H1 (cell line): ENCODE measurements at regions not wholly inside any gene's neighbourhood (a gene's known extent, or its start where the extent isn't known, plus 50 kb on each side); places are given as distances from the start of the nearest gene placed in this dataset.

ENCODE experiments used
- CTCF ChIA-PET: fragments of 300-600 bp; sonication (Branson Sonifier 250); formaldehyde crosslinking; loops from one replicate; lab custom pipeline; 2021; ENCODE audit not compliant: partially characterized antibody; lab: Charles Lee
- POLR2A ChIA-PET: fragments of 300-600 bp; sonication (Branson Sonifier 250); formaldehyde crosslinking; loops from one replicate; lab custom pipeline; 2021; ENCODE audit warnings: inconsistent platforms; ENCODE audit not compliant: partially characterized antibody; lab: Charles Lee
- DNase-seq, 2 experiments: peaks; one replicate each; pipeline versions ENCODE4 v3.0.0 to v3.0.0-alpha.2; 2010 to 2022; ENCODE audit warnings: low spot score in 2 of 2, low read depth in 1 of 2, mixed read lengths in 1 of 2
- FAIRE-seq: peaks from 2 replicates; lab custom pipeline; 2011; peaks lifted over from hg19 to GRCh38; lab: Jason Lieb, UNC
- H2AFZ ChIP-seq: 2 replicates; pipeline ENCODE4 v1.8.1; 2012; ENCODE audit warnings: low read length, inconsistent platforms
- H2AK5ac ChIP-seq: 2 replicates; pipeline ENCODE4 v1.6.1; 2013; ENCODE audit warnings: low read depth, low read length
- H2BK120ac ChIP-seq: replicated peaks from 2 replicates; pipeline ENCODE3; 2013; ENCODE audit warnings: low read depth, low read length, inconsistent platforms
- H2BK12ac ChIP-seq: 2 replicates; pipeline ENCODE4 v1.6.1; 2013; ENCODE audit warnings: low read depth, low read length
- H2BK15ac ChIP-seq: 2 replicates; pipeline ENCODE4 v1.6.1; 2013; ENCODE audit warnings: low read length
- H2BK20ac ChIP-seq: 2 replicates; pipeline ENCODE4 v1.6.1; 2013; ENCODE audit warnings: low read length
- H2BK5ac ChIP-seq: 2 replicates; pipeline ENCODE4 v1.6.1; 2013; ENCODE audit warnings: low read depth, low read length
- H3K14ac ChIP-seq: 2 replicates; pipeline ENCODE4 v1.6.1; 2013; ENCODE audit warnings: inconsistent platforms; ENCODE audit not compliant: insufficient read length
- H3K18ac ChIP-seq: 2 replicates; pipeline ENCODE4 v1.6.1; 2013; ENCODE audit warnings: low read length; ENCODE audit errors: extremely low read depth
- H3K23ac ChIP-seq: 2 replicates; pipeline ENCODE4 v1.6.1; 2013; ENCODE audit warnings: inconsistent platforms; ENCODE audit not compliant: insufficient read length
- H3K23me2 ChIP-seq: 2 replicates; pipeline ENCODE4 v1.6.1; 2013; ENCODE audit warnings: low read depth, low read length
- H3K27ac ChIP-seq: 2 replicates; pipeline ENCODE4 v1.6.1; 2011; ENCODE audit warnings: low read depth, low read length, inconsistent platforms
- H3K27me3 ChIP-seq, 4 experiments: replicated peaks in 1 of 4; 1 replicate in 1 of 4; 2 replicates in 3 of 4; pipeline versions ENCODE4 v1.6.1 to v1.8.1; 2011 to 2013; ENCODE audit warnings: low read length in 3 of 4, mild to moderate bottlenecking in 3 of 4, inconsistent platforms in 2 of 4, mixed read lengths in 2 of 4, moderate library complexity in 1 of 4; ENCODE audit not compliant: control insufficient read depth in 3 of 4, insufficient read depth in 3 of 4; ENCODE audit errors: extremely low read depth in 1 of 4
- H3K36me3 ChIP-seq, 4 experiments: 2 replicates each; pipeline versions ENCODE4 v1.6.1 to v1.8.1; 2011 to 2013; ENCODE audit warnings: mild to moderate bottlenecking in 4 of 4, low read length in 3 of 4, moderate library complexity in 2 of 4, control low read depth in 1 of 4, inconsistent platforms in 1 of 4; ENCODE audit not compliant: insufficient read depth in 4 of 4, control insufficient read depth in 2 of 4
- H3K4ac ChIP-seq: replicated peaks from 2 replicates; pipeline ENCODE3; 2013; ENCODE audit warnings: low read length, low read depth, mixed read lengths, inconsistent platforms; ENCODE audit not compliant: insufficient read length
- H3K4me1 ChIP-seq, 4 experiments: replicated peaks in 1 of 4; 1 replicate in 1 of 4; 2 replicates in 3 of 4; pipeline versions ENCODE4 v1.6.1 to v1.8.1; 2011 to 2013; ENCODE audit warnings: low read length in 3 of 4, inconsistent platforms in 2 of 4, mixed read lengths in 1 of 4; ENCODE audit not compliant: insufficient read depth in 4 of 4, control insufficient read depth in 3 of 4
- H3K4me2 ChIP-seq, 2 experiments: 2 replicates each; pipeline versions ENCODE4 v1.6.1 to v1.8.1; 2011 to 2013; ENCODE audit warnings: low read depth in 2 of 2, low read length in 2 of 2, control low read depth in 1 of 2, inconsistent platforms in 1 of 2, mild to moderate bottlenecking in 1 of 2; ENCODE audit not compliant: insufficient read depth in 1 of 2
- H3K4me3 ChIP-seq, 4 experiments: fragments of 200-600, 300-600 bp in 1 of 4; sonication (generic), shearing (Covaris generic), sonication (Bioruptor Twin) in 1 of 4; 2 replicates each; pipeline versions ENCODE4 v1.5.1 to v1.8.1; 2011 to 2016; ENCODE audit warnings: low read length in 4 of 4, low read depth in 3 of 4, control low read depth in 2 of 4, inconsistent platforms in 2 of 4, mild to moderate bottlenecking in 2 of 4, mixed read lengths in 1 of 4, moderate library complexity in 1 of 4; ENCODE audit not compliant: insufficient read depth in 2 of 4; ENCODE audit errors: extremely low read depth in 1 of 4
- H3K56ac ChIP-seq: replicated peaks from 2 replicates; pipeline ENCODE3; 2013; ENCODE audit warnings: low read depth, mild to moderate bottlenecking, mixed read lengths, low read length, inconsistent platforms; ENCODE audit not compliant: insufficient read length
- H3K79me1 ChIP-seq: 2 replicates; pipeline ENCODE4 v1.6.1; 2013; ENCODE audit warnings: low read depth, low read length, control low read depth
- H3K79me2 ChIP-seq, 2 experiments: 2 replicates each; pipeline versions ENCODE4 v1.6.1 to v1.8.1; 2012 to 2013; ENCODE audit warnings: low read length in 2 of 2, mild to moderate bottlenecking in 2 of 2, inconsistent platforms in 1 of 2; ENCODE audit not compliant: insufficient read depth in 2 of 2, control insufficient read depth in 1 of 2
- H3K9ac ChIP-seq, 4 experiments: replicated peaks in 1 of 4; 1 replicate in 1 of 4; 2 replicates in 3 of 4; pipeline versions ENCODE4 v1.6.1 to v1.8.1; 2011 to 2013; ENCODE audit warnings: low read depth in 3 of 4, low read length in 3 of 4, control low read depth in 2 of 4, mild to moderate bottlenecking in 2 of 4, moderate library complexity in 2 of 4, inconsistent platforms in 1 of 4; ENCODE audit errors: extremely low read depth in 1 of 4
- H3K9me3 ChIP-seq, 2 experiments: 2 replicates each; pipeline versions ENCODE4 v1.6.1 to v1.8.1; 2012 to 2013; ENCODE audit warnings: mild to moderate bottlenecking in 2 of 2, moderate library complexity in 2 of 2, control low read depth in 1 of 2, inconsistent platforms in 1 of 2, low read depth in 1 of 2, low read length in 1 of 2, mixed read lengths in 1 of 2; ENCODE audit not compliant: insufficient read depth in 2 of 2
- H4K20me1 ChIP-seq, 2 experiments: replicated peaks in 1 of 2; 2 replicates each; pipeline versions ENCODE3 to v1.8.1; 2011 to 2013; ENCODE audit warnings: inconsistent platforms in 2 of 2, low read length in 2 of 2, mild to moderate bottlenecking in 1 of 2; ENCODE audit not compliant: insufficient read depth in 2 of 2, control insufficient read depth in 1 of 2
- H4K5ac ChIP-seq: 2 replicates; pipeline ENCODE4 v1.6.1; 2013; ENCODE audit warnings: low read length, low read depth, mixed read lengths, inconsistent platforms; ENCODE audit not compliant: insufficient read length
- H4K8ac ChIP-seq: 2 replicates; pipeline ENCODE4 v1.8.0; 2013; ENCODE audit warnings: mild to moderate bottlenecking, moderate library complexity, low read length, inconsistent platforms; ENCODE audit not compliant: insufficient read depth; ENCODE audit errors: extremely low read depth
- H4K91ac ChIP-seq: replicated peaks from 2 replicates; pipeline ENCODE3; 2013; ENCODE audit warnings: low read length, mixed read lengths, inconsistent platforms; ENCODE audit not compliant: insufficient read length
- CBX8 ChIP-seq: fragments of 300-800, 300-1000 bp; sonication (generic); IDR thresholded peaks from 2 replicates; pipeline ENCODE4 v1.7.1; 2016; ENCODE audit warnings: low read depth, low read length, borderline replicate concordance
- CTBP2 ChIP-seq: IDR thresholded peaks from 2 replicates; pipeline ENCODE4 v1.7.0; 2011; ENCODE audit warnings: borderline replicate concordance, mild to moderate bottlenecking, moderate library complexity, mixed read lengths, low read length; ENCODE audit not compliant: insufficient read depth, insufficient read length
- EGR1 ChIP-seq: IDR thresholded peaks from 2 replicates; pipeline ENCODE4 v1.6.1; 2011; ENCODE audit warnings: low read depth, low read length, borderline replicate concordance
- GABPA ChIP-seq: IDR thresholded peaks from 2 replicates; pipeline ENCODE4 v1.6.1; 2011; ENCODE audit warnings: mild to moderate bottlenecking, low read length, moderate library complexity, borderline replicate concordance; ENCODE audit not compliant: insufficient read depth
- GTF2F1 ChIP-seq: IDR thresholded peaks from 2 replicates; pipeline ENCODE4 v1.6.1; 2012; ENCODE audit warnings: low read depth, low read length, improper control_type of control experiment, borderline replicate concordance
- HDAC6 ChIP-seq: IDR thresholded peaks from one replicate; pipeline ENCODE4 v1.7.1; 2012; ENCODE audit warnings: low read depth, mild to moderate bottlenecking, inconsistent platforms, low read length, moderate library complexity
- JUN ChIP-seq: IDR thresholded peaks from 2 replicates; pipeline ENCODE4 v1.6.1; 2011; ENCODE audit warnings: low read depth, mild to moderate bottlenecking, improper control_type of control experiment, low read length
- MAFK ChIP-seq: IDR thresholded peaks from 2 replicates; pipeline ENCODE4 v1.6.1; 2012; ENCODE audit warnings: low read depth, mild to moderate bottlenecking, improper control_type of control experiment, low read length
- SP4 ChIP-seq: IDR thresholded peaks from 2 replicates; pipeline ENCODE4 v1.6.1; 2012; ENCODE audit warnings: low read length, inconsistent platforms
- WGBS, 2 experiments: shearing (Covaris generic) in 1 of 2; methylation state at CpG; one replicate each; pipeline versions ENCODE4 v1.1.6 to v1.1.7; 2013 to 2015; ENCODE audit warnings: low lambda C conversion rate in 2 of 2, mixed read lengths in 2 of 2, inconsistent platforms in 1 of 2, low coverage in 1 of 2, missing lambda C conversion rate in 1 of 2; ENCODE audit not compliant: insufficient replicate concordance in 2 of 2, insufficient coverage in 1 of 2, insufficient read length in 1 of 2; ENCODE audit errors: extremely low coverage in 1 of 2, missing lambda C conversion rate in 1 of 2; 5-methylcytosine and 5-hydroxymethylcytosine counted together

GRCh38 chr4:83709627-83710026, 173.7 kb downstream of the GPAT3 start:
- Histone ChIP-seq H4K91ac (no peak overlapping the region), H4K5ac (no peak overlapping the region), H3K56ac (no peak overlapping the region), H3K27me3 (no peaks in the 10 kb centered on the region), H3K4me2 (no peak overlapping the region), H3K4ac (no peak overlapping the region), H3K4me3 (no peak overlapping the region), H2AK5ac (no peak overlapping the region), H3K4me1 (peaks cover 0 to 7% (median 6%) of the 10 kb centered on the region in 4 experiments; a peak in 3 of 7 replicates), H2BK120ac (no peak overlapping the region), H2BK12ac (peak overlapping the region; percentile 45; the same call in 1 of the 2 replicates), H4K8ac (no peak overlapping the region), H2BK15ac (no peak overlapping the region), H2AFZ (peak overlapping the region; percentile 57), H3K79me1 (no peaks in the 10 kb centered on the region), H3K23me2 (no peaks in the 10 kb centered on the region), H2BK5ac (no peak overlapping the region), H3K36me3 (no peaks in the 10 kb centered on the region), H3K9me3 (no peaks in the 10 kb centered on the region), H3K23ac (no peak overlapping the region), H4K20me1 (no peaks in the 10 kb centered on the region), H2BK20ac (peak overlapping the region; percentile 56; the same call in 1 of the 2 replicates), H3K18ac (no peak overlapping the region), H3K14ac (no peak overlapping the region), H3K79me2 (no peaks in the 10 kb centered on the region), H3K9ac (no peak overlapping the region), H3K27ac (no peak overlapping the region)
- DNase-seq: no peak
- CTCF ChIA-PET: interaction anchor here (1.7 kb wide), 1 partner anchor 65 kb away, joined by 3 read pairs; no protein-coding TSS in a partner anchor
- POLR2A ChIA-PET: no interaction called here
- WGBS, 2 experiments: 84% methylated on average over 7 of the region's 7 CpGs; no CpG with 5 or more reads in 1 of the 2 experiments
- TF ChIP-seq HDAC6: no peak
- TF ChIP-seq GABPA: no peak
- TF ChIP-seq GTF2F1: no peak
- no peak for TF ChIP-seq JUN
- TF ChIP-seq SP4: no peak
- no peak for TF ChIP-seq MAFK
- no peak for TF ChIP-seq EGR1
- no peak for TF ChIP-seq CBX8
- TF ChIP-seq CTBP2: no peak
- no peak for FAIRE-seq
